GM12878 (cell line): ENCODE measurements at regions not wholly inside any gene's neighbourhood (a gene's known extent, or its start where the extent isn't known, plus 50 kb on each side); places are given as distances from the start of the nearest gene placed in this dataset.

Experiments
- ATAC-seq: fragments of 200-7000 bp; cut with Tn5 transposase; 3 replicates; pipeline ENCODE4 v1.9.1; 2020; ENCODE audit warnings: mild to moderate bottlenecking, moderate library complexity
- BruUV-seq: library from RNA; stranded (reverse); fragments of 400-500 nt; replicated peaks from 2 replicates; lab custom pipeline; 2021; lab: Mats Ljungman, UMichigan
- CTCF ChIA-PET: fragments of 300-600 bp; sonication (Branson Sonifier 250); formaldehyde crosslinking; extraction: SDS; loops from one replicate; lab custom pipeline; 2021; ENCODE audit warnings: inconsistent platforms; lab: Yijun Ruan, JAX
- POLR2A ChIA-PET: fragments of 350-600 bp; formaldehyde crosslinking; extraction: SDS; loops from one replicate; lab custom pipeline; 2021; ENCODE audit warnings: inconsistent platforms; lab: Charles Lee
- RAD21 ChIA-PET: fragments of 300-600 bp; sonication (Branson Sonifier 250); formaldehyde crosslinking; loops from one replicate; lab custom pipeline; 2023; ENCODE audit warnings: antibody characterized with exemption; ENCODE audit not compliant: unreplicated experiment; lab: Charles Lee
- SMC1A ChIA-PET: fragments of 300-600 bp; sonication (Branson Sonifier 250); formaldehyde crosslinking; loops from one replicate; lab custom pipeline; 2023; ENCODE audit not compliant: unreplicated experiment, uncharacterized antibody; lab: Charles Lee
- DNase-seq: peaks from one replicate; pipeline ENCODE4 v3.0.0-alpha.2; 2011; ENCODE audit warnings: low read depth, low spot score
- FAIRE-seq: peaks from 3 replicates; lab custom pipeline; 2011; peaks lifted over from hg19 to GRCh38; lab: Jason Lieb, UNC
- H2AFZ ChIP-seq: 2 replicates; pipeline ENCODE4 v1.6.0; 2011; ENCODE audit warnings: low read depth, low read length, control low read depth; ENCODE audit not compliant: control insufficient read depth
- H3K27ac ChIP-seq: 2 replicates; pipeline ENCODE4 v1.5.1; 2011; ENCODE audit warnings: control low read depth; ENCODE audit not compliant: control insufficient read depth, insufficient read depth
- H3K27me3 ChIP-seq, 2 experiments: replicated peaks in 1 of 2; 2 replicates each; pipeline versions ENCODE4 v1.6.0 to v1.6.1; 2011; ENCODE audit warnings: low read length in 1 of 2; ENCODE audit not compliant: control insufficient read depth in 2 of 2, insufficient read depth in 2 of 2
- H3K36me3 ChIP-seq, 2 experiments: 2 replicates each; pipeline ENCODE4 v1.5.1; 2011; ENCODE audit warnings: low read length in 1 of 2; ENCODE audit not compliant: control insufficient read depth in 2 of 2, insufficient read depth in 2 of 2
- H3K4me1 ChIP-seq: 2 replicates; pipeline ENCODE4 v1.6.1; 2011; ENCODE audit warnings: mild to moderate bottlenecking, low read length, moderate library complexity, mixed read lengths; ENCODE audit not compliant: control insufficient read depth, insufficient read depth
- H3K4me2 ChIP-seq: 2 replicates; pipeline ENCODE4 v1.6.0; 2011; ENCODE audit warnings: control low read depth; ENCODE audit not compliant: control insufficient read depth, insufficient read depth
- H3K4me3 ChIP-seq: fragments of 200-600 bp; sonication (generic); 2 replicates; pipeline ENCODE4 v1.5.1; 2016
- H3K79me2 ChIP-seq: 2 replicates; pipeline ENCODE4 v1.6.0; 2011; ENCODE audit warnings: low read length; ENCODE audit not compliant: control insufficient read depth, insufficient read depth
- H3K9ac ChIP-seq: 2 replicates; pipeline ENCODE4 v1.8.0; 2011; ENCODE audit warnings: low read length, control low read depth, mixed read lengths; ENCODE audit not compliant: control insufficient read depth, insufficient read depth
- H3K9me3 ChIP-seq: replicated peaks from 3 replicates; pipeline ENCODE4 v1.5.1; 2011; ENCODE audit warnings: mild to moderate bottlenecking, low read length; ENCODE audit not compliant: control insufficient read depth, insufficient read depth
- H4K20me1 ChIP-seq: 2 replicates; pipeline ENCODE4 v1.6.0; 2011; ENCODE audit not compliant: control insufficient read depth, insufficient read depth
- BCLAF1 ChIP-seq: fragments of 450-650 bp; IDR thresholded peaks from 2 replicates; pipeline ENCODE4 v1.6.1; 2017; ENCODE audit warnings: antibody characterized with exemption, mild to moderate bottlenecking, moderate library complexity
- GATAD2B ChIP-seq: fragments of 450-650 bp; conservative IDR thresholded peaks from 2 replicates; pipeline ENCODE4 v1.6.1; 2017; ENCODE audit warnings: low read depth, mild to moderate bottlenecking, moderate library complexity
- HSF1 ChIP-seq: fragments of 150-350 bp; IDR thresholded peaks from 2 replicates; pipeline ENCODE4 v1.6.1; 2014; ENCODE audit warnings: mild to moderate bottlenecking, low read depth, low read length
- MTA3 ChIP-seq: IDR thresholded peaks from 2 replicates; pipeline ENCODE4 v1.6.1; 2012; ENCODE audit warnings: low read length, inconsistent platforms, borderline replicate concordance
- NR2C1 ChIP-seq: fragments of 450-650 bp; IDR thresholded peaks from 2 replicates; pipeline ENCODE4 v1.6.1; 2017; ENCODE audit warnings: antibody characterized with exemption, mild to moderate bottlenecking, moderate library complexity
- PKNOX1 ChIP-seq: fragments of 450-650 bp; IDR thresholded peaks from 2 replicates; pipeline ENCODE4 v1.6.1; 2016; ENCODE audit warnings: mild to moderate bottlenecking
- RBBP5 ChIP-seq: fragments of 200-600 bp; sonication (generic); conservative IDR thresholded peaks from 2 replicates; pipeline ENCODE4 v1.6.1; 2016
- WGBS: methylation state at CpG from one replicate; pipeline ENCODE4 v1.1.6; 2016; ENCODE audit warnings: low lambda C conversion rate; ENCODE audit not compliant: insufficient replicate concordance, insufficient coverage; ENCODE audit errors: missing lambda C conversion rate; 5-methylcytosine and 5-hydroxymethylcytosine counted together
- in situ Hi-C: fragments of 300-500 bp; cut with MboI; formaldehyde crosslinking; loops from 9 replicates; pipeline ENCODE4 v1.14.3; 2018; ENCODE audit warnings: mixed read lengths
- intact Hi-C: fragments of 100-400 bp; cut with micrococcal nuclease; formaldehyde crosslinking; loops from one replicate; pipeline ENCODE4 v1.14.2; 2022; ENCODE audit not compliant: unreplicated experiment
- TF ChIP-seq, protein P1 (sequence below): fragments of 450-650 bp; formaldehyde crosslinking; IDR thresholded peaks from 2 replicates; pipeline ENCODE4 v1.5.0; 2022; ENCODE audit warnings: mild to moderate bottlenecking, missing genetic modification characterization
- TF ChIP-seq, protein P2 (sequence below): fragments of 450-650 bp; IDR thresholded peaks from 2 replicates; pipeline ENCODE4 v1.6.1; 2017; ENCODE audit warnings: low read depth, mild to moderate bottlenecking, moderate library complexity
- TF ChIP-seq, protein P3 (sequence below): fragments of 450-650 bp; IDR thresholded peaks from 2 replicates; pipeline ENCODE4 v1.6.1; 2017; ENCODE audit warnings: mild to moderate bottlenecking

DNA sequence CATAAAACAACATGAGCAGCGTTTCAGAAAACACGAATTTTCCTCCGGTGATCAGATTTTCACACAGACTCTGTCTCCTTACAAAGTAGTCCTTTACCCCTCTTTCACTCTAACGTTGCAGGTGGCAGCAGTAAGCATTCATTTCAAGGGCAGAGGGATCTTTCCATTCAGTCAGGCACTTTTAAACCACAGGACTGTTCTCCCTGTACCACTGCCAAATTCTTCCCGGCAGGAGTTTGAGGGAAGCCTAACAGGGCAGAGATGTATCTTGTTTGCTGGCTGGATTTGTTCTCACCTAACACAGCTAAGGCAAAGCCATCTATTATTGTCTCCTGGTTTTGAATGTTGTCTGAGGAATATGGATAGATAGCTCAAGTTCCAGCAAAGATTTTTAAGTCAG, 1187.3 kb upstream of the SEL1L start (continued):
- TF ChIP-seq, protein P1, sequence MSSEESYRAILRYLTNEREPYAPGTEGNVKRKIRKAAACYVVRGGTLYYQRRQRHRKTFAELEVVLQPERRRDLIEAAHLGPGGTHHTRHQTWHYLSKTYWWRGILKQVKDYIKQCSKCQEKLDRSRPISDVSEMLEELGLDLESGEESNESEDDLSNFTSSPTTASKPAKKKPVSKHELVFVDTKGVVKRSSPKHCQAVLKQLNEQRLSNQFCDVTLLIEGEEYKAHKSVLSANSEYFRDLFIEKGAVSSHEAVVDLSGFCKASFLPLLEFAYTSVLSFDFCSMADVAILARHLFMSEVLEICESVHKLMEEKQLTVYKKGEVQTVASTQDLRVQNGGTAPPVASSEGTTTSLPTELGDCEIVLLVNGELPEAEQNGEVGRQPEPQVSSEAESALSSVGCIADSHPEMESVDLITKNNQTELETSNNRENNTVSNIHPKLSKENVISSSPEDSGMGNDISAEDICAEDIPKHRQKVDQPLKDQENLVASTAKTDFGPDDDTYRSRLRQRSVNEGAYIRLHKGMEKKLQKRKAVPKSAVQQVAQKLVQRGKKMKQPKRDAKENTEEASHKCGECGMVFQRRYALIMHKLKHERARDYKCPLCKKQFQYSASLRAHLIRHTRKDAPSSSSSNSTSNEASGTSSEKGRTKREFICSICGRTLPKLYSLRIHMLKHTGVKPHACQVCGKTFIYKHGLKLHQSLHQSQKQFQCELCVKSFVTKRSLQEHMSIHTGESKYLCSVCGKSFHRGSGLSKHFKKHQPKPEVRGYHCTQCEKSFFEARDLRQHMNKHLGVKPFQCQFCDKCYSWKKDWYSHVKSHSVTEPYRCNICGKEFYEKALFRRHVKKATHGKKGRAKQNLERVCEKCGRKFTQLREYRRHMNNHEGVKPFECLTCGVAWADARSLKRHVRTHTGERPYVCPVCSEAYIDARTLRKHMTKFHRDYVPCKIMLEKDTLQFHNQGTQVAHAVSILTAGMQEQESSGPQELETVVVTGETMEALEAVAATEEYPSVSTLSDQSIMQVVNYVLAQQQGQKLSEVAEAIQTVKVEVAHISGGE (CRISPR knock-in tag): no peak
- TF ChIP-seq BCLAF1: no peak
- TF ChIP-seq, all 136 proteins: peak for 0

GRCh38 chr14:82724316-82724715, 1190.7 kb upstream of the SEL1L start:
- Histone ChIP-seq H2AFZ (no peak overlapping the region), H3K9ac (no peak overlapping the region), H3K36me3 (no peaks in the 10 kb centered on the region), H3K27me3 (no peaks in the 10 kb centered on the region), H4K20me1 (no peaks in the 10 kb centered on the region), H3K4me1 (no peaks in the 10 kb centered on the region), H3K9me3 (no peaks in the 10 kb centered on the region), H3K79me2 (no peaks in the 10 kb centered on the region), H3K27ac (no peak overlapping the region), H3K4me2 (no peak overlapping the region), H3K4me3 (no peak overlapping the region)
- ChIA-PET POLR2A (no interaction called here), RAD21 (no interaction called here), CTCF (no interaction called here), SMC1A (no interaction called here)
- DNase-seq (no peak), ATAC-seq (no peak), FAIRE-seq (no peak)
- WGBS: 0% methylated on average over 2 of the region's 2 CpGs
- intact Hi-C loops (no loop called here), in situ Hi-C loops (no loop called here)
- BruUV-seq: no TSS peak
- TF ChIP-seq PKNOX1 (no peak), NR2C1 (no peak), RBBP5 (no peak), MTA3 (no peak), GATAD2B (no peak), HSF1 (no peak)
- TF ChIP-seq, protein P2, sequence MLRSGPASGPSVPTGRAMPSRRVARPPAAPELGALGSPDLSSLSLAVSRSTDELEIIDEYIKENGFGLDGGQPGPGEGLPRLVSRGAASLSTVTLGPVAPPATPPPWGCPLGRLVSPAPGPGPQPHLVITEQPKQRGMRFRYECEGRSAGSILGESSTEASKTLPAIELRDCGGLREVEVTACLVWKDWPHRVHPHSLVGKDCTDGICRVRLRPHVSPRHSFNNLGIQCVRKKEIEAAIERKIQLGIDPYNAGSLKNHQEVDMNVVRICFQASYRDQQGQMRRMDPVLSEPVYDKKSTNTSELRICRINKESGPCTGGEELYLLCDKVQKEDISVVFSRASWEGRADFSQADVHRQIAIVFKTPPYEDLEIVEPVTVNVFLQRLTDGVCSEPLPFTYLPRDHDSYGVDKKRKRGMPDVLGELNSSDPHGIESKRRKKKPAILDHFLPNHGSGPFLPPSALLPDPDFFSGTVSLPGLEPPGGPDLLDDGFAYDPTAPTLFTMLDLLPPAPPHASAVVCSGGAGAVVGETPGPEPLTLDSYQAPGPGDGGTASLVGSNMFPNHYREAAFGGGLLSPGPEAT: no peak
- TF ChIP-seq, protein P3, sequence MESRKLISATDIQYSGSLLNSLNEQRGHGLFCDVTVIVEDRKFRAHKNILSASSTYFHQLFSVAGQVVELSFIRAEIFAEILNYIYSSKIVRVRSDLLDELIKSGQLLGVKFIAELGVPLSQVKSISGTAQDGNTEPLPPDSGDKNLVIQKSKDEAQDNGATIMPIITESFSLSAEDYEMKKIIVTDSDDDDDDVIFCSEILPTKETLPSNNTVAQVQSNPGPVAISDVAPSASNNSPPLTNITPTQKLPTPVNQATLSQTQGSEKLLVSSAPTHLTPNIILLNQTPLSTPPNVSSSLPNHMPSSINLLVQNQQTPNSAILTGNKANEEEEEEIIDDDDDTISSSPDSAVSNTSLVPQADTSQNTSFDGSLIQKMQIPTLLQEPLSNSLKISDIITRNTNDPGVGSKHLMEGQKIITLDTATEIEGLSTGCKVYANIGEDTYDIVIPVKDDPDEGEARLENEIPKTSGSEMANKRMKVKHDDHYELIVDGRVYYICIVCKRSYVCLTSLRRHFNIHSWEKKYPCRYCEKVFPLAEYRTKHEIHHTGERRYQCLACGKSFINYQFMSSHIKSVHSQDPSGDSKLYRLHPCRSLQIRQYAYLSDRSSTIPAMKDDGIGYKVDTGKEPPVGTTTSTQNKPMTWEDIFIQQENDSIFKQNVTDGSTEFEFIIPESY: no peak
